GM23248 (cell line): ENCODE measurements at regions not wholly inside any gene's neighbourhood (a gene's known extent, or its start where the extent isn't known, plus 50 kb on each side); places are given as distances from the start of the nearest gene placed in this dataset.

Experiments used
- EZH2 ChIP-seq: fragments of 200-600 bp; sonication (generic); IDR thresholded peaks from 2 replicates; pipeline ENCODE4 v1.6.1; 2018; ENCODE audit warnings: antibody characterized with exemption, mild to moderate bottlenecking; ENCODE audit not compliant: insufficient read depth, poor library complexity, severe bottlenecking
- EZH2phosphoT487 ChIP-seq: fragments of 200-600 bp; sonication (generic); IDR thresholded peaks from 2 replicates; pipeline ENCODE4 v1.6.1; 2018; ENCODE audit warnings: antibody characterized with exemption, moderate library complexity, mild to moderate bottlenecking, low read depth; ENCODE audit not compliant: insufficient read depth

DNA sequence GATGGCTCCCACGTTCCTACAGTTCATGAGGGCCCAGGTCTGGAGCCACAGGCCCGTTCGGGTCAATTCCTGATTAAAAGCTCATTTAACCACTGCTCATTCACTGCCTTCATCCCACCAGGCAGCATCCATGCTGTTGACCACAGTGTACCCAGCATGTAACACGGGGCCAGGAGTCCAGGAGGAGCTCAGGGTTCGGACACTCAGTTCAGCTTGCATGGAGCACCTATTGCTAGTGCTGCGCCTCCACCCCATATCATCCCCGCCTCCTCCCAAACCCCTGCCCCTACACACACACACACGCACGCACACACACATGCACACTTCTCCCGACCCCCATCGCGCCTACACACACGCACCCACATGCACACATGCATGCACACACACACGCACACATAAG lies 72.9 kb upstream of the SNTG2 start:
- no peak for TF ChIP-seq EZH2phosphoT487
- TF ChIP-seq EZH2 = no peak
